ENCODE measurements at regions not wholly inside any gene's neighbourhood (a gene's known extent, or its start where the extent isn't known, plus 50 kb on each side); places are given as distances from the start of the nearest gene placed in this dataset.

DNA sequence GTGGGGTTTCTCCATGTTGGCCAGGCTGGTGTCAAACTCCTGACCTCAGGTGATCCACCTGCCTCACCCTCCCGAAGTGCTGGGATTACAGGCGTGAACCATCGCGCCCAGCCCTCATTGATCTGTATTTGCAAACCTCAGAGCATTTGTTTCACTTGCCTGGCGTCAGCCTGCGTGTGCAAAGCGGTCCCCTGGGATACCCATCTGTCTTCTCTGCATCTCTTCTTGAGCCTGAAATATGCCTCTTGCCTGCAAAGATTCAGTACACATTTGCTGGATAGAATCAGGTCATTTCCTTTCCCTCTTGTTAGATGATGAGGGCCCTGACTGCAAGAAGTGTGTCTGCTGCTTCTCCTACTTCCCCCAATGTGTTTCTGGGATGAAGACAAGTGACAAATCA is 1291.0 kb downstream of the TBC1D22A start:
- Histone ChIP-seq H3K27ac (no peak overlapping the region), H3K4me1 (no peaks in the 10 kb centered on the region), H3K27me3 (peaks cover 0 to 38% (median 0%) of the 10 kb centered on the region in 4 donors), H3K36me3 (no peaks in the 10 kb centered on the region), H3K4me3 (no peak overlapping the region), H3K9me3 (no peaks in the 10 kb centered on the region)
- no peak for DNase-seq
- intact Hi-C loops (cut with DNase I), result no loop called here
- 71 to 85% methylated on average over 6 to 7 of the region's 7 CpGs for WGBS, 2 donors
- TF ChIP-seq, protein P1, sequence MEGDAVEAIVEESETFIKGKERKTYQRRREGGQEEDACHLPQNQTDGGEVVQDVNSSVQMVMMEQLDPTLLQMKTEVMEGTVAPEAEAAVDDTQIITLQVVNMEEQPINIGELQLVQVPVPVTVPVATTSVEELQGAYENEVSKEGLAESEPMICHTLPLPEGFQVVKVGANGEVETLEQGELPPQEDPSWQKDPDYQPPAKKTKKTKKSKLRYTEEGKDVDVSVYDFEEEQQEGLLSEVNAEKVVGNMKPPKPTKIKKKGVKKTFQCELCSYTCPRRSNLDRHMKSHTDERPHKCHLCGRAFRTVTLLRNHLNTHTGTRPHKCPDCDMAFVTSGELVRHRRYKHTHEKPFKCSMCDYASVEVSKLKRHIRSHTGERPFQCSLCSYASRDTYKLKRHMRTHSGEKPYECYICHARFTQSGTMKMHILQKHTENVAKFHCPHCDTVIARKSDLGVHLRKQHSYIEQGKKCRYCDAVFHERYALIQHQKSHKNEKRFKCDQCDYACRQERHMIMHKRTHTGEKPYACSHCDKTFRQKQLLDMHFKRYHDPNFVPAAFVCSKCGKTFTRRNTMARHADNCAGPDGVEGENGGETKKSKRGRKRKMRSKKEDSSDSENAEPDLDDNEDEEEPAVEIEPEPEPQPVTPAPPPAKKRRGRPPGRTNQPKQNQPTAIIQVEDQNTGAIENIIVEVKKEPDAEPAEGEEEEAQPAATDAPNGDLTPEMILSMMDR (IDR thresholded peaks at IDR 0.05), result no peak
- no peak for TF ChIP-seq POLR2A (IDR thresholded peaks at IDR 0.05)

- no peak for DNase-seq
- WGBS, 2 donors, result 66 to 83% methylated on average over 6 to 7 of the region's 7 CpGs
- no peaks in the 10 kb centered on the region for H3K4me1 ChIP-seq
- intact Hi-C loops (cut with DNase I), result no loop called here
- H3K27ac ChIP-seq, result no peak overlapping the region
- peaks cover 0 to 29% (median 0%) of the 10 kb centered on the region in 4 donors for H3K27me3 ChIP-seq
- H3K36me3 ChIP-seq, result no peaks in the 10 kb centered on the region
- no peak overlapping the region for H3K4me3 ChIP-seq
- H3K9me3 ChIP-seq, result no peaks in the 10 kb centered on the region
- TF ChIP-seq POLR2A (IDR thresholded peaks at IDR 0.05), result no peak
- TF ChIP-seq, protein P1 (IDR thresholded peaks at IDR 0.05), result no peak
Observed at GRCh38 chr22:48052621-48052890, 1290.1 kb downstream of the TBC1D22A start.

DNA sequence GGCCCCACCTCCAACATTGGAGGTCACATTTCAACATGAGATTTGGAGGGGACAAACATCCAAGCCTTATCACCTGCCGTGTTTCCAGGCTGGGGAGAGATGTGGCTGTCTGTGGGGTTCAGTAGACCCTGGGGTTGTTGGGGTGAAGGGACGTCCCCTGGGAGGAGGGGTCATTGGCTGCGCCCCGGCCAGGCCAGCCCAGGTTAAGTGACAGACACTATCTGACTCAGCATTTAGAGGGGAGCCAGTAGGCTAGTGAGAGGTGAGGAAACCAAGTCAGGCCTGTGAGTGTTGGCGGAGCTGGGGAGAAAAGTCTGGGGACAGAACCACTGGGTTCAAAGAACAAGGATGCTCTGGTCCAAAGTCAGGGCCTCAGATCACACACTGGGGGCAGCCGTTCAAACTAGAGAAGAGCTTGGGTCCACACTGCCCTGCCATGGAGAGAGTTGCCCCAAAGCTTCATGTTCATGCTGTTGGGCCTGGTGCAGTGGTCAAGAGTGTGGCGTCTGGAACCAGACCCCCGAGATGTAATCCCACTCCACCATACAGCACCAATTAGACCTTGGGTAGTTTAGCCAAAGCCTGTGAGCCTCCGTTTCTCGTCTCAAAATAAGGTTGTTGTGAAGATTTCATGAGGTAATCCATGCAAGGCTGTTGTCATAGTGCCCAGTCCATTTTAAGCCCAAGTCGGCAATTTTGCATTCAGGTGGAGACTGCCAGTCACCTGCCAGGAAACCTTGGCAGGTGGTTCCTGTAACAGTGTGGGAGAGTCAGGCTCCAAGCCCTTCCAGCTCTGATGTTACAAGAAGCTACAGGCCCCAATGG is 1289.6 kb downstream of the TBC1D22A start:
- no peak overlapping the region for H3K4me3 ChIP-seq
- no peaks in the 10 kb centered on the region for H3K36me3 ChIP-seq
- peaks cover 0 to 25% (median 0%) of the 10 kb centered on the region in 4 donors for H3K27me3 ChIP-seq
- no peak overlapping the region for H3K27ac ChIP-seq
- DNase-seq, result no peak
- no peaks in the 10 kb centered on the region for H3K4me1 ChIP-seq
- 54 to 71% methylated on average over 5 to 6 of the region's 11 CpGs for WGBS, 2 donors
- no peaks in the 10 kb centered on the region for H3K9me3 ChIP-seq
- TF ChIP-seq, protein P1 (IDR thresholded peaks at IDR 0.05), result no peak
- no peak for TF ChIP-seq POLR2A (IDR thresholded peaks at IDR 0.05)
- intact Hi-C loops (cut with DNase I), result no loop called here

- no peaks in the 10 kb centered on the region for H3K9me3 ChIP-seq
- no peak overlapping the region for H3K4me3 ChIP-seq
- no peak overlapping the region for H3K27ac ChIP-seq
- no peaks in the 10 kb centered on the region for H3K36me3 ChIP-seq
- TF ChIP-seq, protein P1 (IDR thresholded peaks at IDR 0.05), result no peak
- no peak for TF ChIP-seq POLR2A (IDR thresholded peaks at IDR 0.05)
- DNase-seq, result no peak
- intact Hi-C loops (cut with DNase I), result no loop called here
- 81 to 85% methylated on average over 5 of the region's 7 CpGs for WGBS, 2 donors
- H3K4me1 ChIP-seq, result no peaks in the 10 kb centered on the region
- H3K27me3 ChIP-seq, result peaks cover 0 to 16% (median 0%) of the 10 kb centered on the region in 4 donors
Observed at GRCh38 chr22:48050836-48051235, 1288.4 kb downstream of the TBC1D22A start.

DNA sequence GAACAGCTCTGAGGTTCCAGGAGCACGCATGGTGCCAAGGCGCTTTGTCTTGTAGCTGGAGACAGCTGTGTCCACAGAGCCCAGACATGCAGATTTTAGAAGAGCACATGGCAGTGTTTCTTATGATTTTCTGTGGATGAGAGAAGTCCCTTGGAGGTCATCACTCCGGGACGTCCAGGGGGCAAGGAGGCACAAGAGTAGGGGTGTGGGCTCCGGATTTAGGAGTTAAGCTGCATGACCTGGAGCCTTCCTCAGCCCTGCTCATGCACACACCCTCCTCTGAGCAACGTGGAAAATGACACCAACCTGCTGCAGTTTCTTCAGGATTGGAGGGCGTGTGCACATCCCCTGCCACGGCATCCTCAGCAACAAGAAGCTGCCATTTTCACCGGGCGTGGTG is 1286.7 kb downstream of the TBC1D22A start:
- DNase-seq, result no peak
- 44 to 64% methylated on average over 5 to 6 of the region's 10 CpGs for WGBS, 2 donors
- Histone ChIP-seq H3K27me3 (peaks cover 0 to 6% (median 0%) of the 10 kb centered on the region in 4 donors), H3K9me3 (no peaks in the 10 kb centered on the region), H3K36me3 (no peaks in the 10 kb centered on the region), H3K4me1 (no peaks in the 10 kb centered on the region), H3K27ac (no peak overlapping the region), H3K4me3 (no peak overlapping the region)
- TF ChIP-seq, protein P1 (IDR thresholded peaks at IDR 0.05), result no peak
- TF ChIP-seq POLR2A (IDR thresholded peaks at IDR 0.05), result no peak
- intact Hi-C loops (cut with DNase I), result no loop called here

Data from esophagus squamous epithelium (tissue), 5 donors.